ENCODE measurements at regions not wholly inside any gene's neighbourhood (a gene's known extent, or its start where the extent isn't known, plus 50 kb on each side); places are given as distances from the start of the nearest gene placed in this dataset.
"Not testable (repeated sequence)": the region's sequence is repeated elsewhere in the genome, so short reads cannot be mapped to it uniquely, and the experiment has no call there.

- DNase-seq, result no peak
Observed at GRCh38 chr10:84634636-84635035, 306.2 kb downstream of the CCSER2 start.

GRCh38 chr10:84650628-84651027 is 322.2 kb downstream of the CCSER2 start:
- not testable (repeated sequence) for DNase-seq

GRCh38 chr10:84654671-84655070 is 326.3 kb downstream of the CCSER2 start:
- DNase-seq, result no peak

- no peak for DNase-seq
Observed at GRCh38 chr10:84659027-84659426, 330.6 kb downstream of the CCSER2 start.

- no peak for DNase-seq
Observed at GRCh38 chr10:84659497-84660439, 331.4 kb downstream of the CCSER2 start.

- no peak for DNase-seq
Observed at GRCh38 chr10:84660450-84661159, 332.2 kb downstream of the CCSER2 start.

- DNase-seq, result no peak
Observed at GRCh38 chr10:84665211-84665610, 336.8 kb downstream of the CCSER2 start.

GRCh38 chr10:84665883-84666463 is 337.6 kb downstream of the CCSER2 start:
- DNase-seq, result no peak

GRCh38 chr10:84668186-84668763 is 339.9 kb downstream of the CCSER2 start:
- no peak for DNase-seq

- no peak for DNase-seq
Observed at GRCh38 chr10:84675060-84675459, 346.7 kb downstream of the CCSER2 start.

- DNase-seq, result no peak
Observed at GRCh38 chr10:84676536-84676935, 348.1 kb downstream of the CCSER2 start.

GRCh38 chr10:84681781-84682180 is 353.4 kb downstream of the CCSER2 start:
- no peak for DNase-seq

- DNase-seq, result no peak
Observed at GRCh38 chr10:84683550-84683949, 355.2 kb downstream of the CCSER2 start.

- no peak for DNase-seq
Observed at GRCh38 chr10:84683980-84684740, 355.8 kb downstream of the CCSER2 start.

GRCh38 chr10:84685047-84685660 is 356.8 kb downstream of the CCSER2 start:
- DNase-seq, result no peak

- DNase-seq, result no peak
Observed at GRCh38 chr10:84693006-84693405, 364.6 kb downstream of the CCSER2 start.

GRCh38 chr10:84695902-84696301 is 367.5 kb downstream of the CCSER2 start:
- no peak for DNase-seq

- no peak for DNase-seq
Observed at GRCh38 chr10:84696610-84697009, 368.2 kb downstream of the CCSER2 start.

GRCh38 chr10:84698989-84699388 is 370.6 kb downstream of the CCSER2 start:
- no peak for DNase-seq

GRCh38 chr10:84700668-84701369 is 372.4 kb downstream of the CCSER2 start:
- no peak for DNase-seq

- no peak for DNase-seq
Observed at GRCh38 chr10:84701370-84701720, 373.0 kb downstream of the CCSER2 start.

All from CD4-positive, alpha-beta T cell treated with Interleukin-6 for 4 hours (primary cell).